PC-3 (cell line): ENCODE measurements at regions not wholly inside any gene's neighbourhood (a gene's known extent, or its start where the extent isn't known, plus 50 kb on each side); places are given as distances from the start of the nearest gene placed in this dataset.

Source experiments
- ATAC-seq: fragments of 200-7000 bp; cut with Tn5 transposase; 2 replicates; pipeline ENCODE4 v1.9.1; 2020; ENCODE audit warnings: mild to moderate bottlenecking, moderate library complexity
- BruUV-seq: library from RNA; stranded (reverse); fragments of 400-500 nt; replicated peaks from 2 replicates; lab custom pipeline; 2021; lab: Mats Ljungman, UMichigan
- CTCF ChIA-PET: fragments of 300-600 bp; sonication (Branson Sonifier 250); formaldehyde crosslinking; loops from one replicate; lab custom pipeline; 2022; ENCODE audit warnings: antibody characterized with exemption; lab: Charles Lee
- POLR2A ChIA-PET: fragments of 300-600 bp; sonication (Branson Sonifier 250); formaldehyde crosslinking; loops from one replicate; lab custom pipeline; 2022; ENCODE audit warnings: antibody characterized with exemption; ENCODE audit not compliant: unreplicated experiment; lab: Charles Lee
- DNase-seq: peaks from one replicate; pipeline ENCODE4 v3.0.0-alpha.2; 2015
- H2AFZ ChIP-seq: fragments of 300-600 bp; sonication (generic); 2 replicates; pipeline ENCODE4 v1.6.0; 2016; ENCODE audit warnings: antibody characterized with exemption, low read length
- H3F3A ChIP-seq: fragments of 300-600 bp; sonication (generic); one replicate; pipeline ENCODE4 v1.6.0; 2017; ENCODE audit warnings: antibody characterized with exemption, low read length, control low read depth, mild to moderate bottlenecking; ENCODE audit not compliant: unreplicated experiment
- H3K27ac ChIP-seq: fragments of 300-600 bp; sonication (generic); 2 replicates; pipeline ENCODE4 v1.5.1; 2016; ENCODE audit warnings: mild to moderate bottlenecking, low read length
- H3K27me3 ChIP-seq: fragments of 300-600 bp; sonication (generic); 2 replicates; pipeline ENCODE4 v1.6.1; 2016; ENCODE audit warnings: low read length, mixed read lengths
- H3K36me3 ChIP-seq: fragments of 300-600 bp; sonication (generic); 2 replicates; pipeline ENCODE4 v1.6.1; 2016; ENCODE audit warnings: low read depth, mixed run types, low read length, mixed read lengths
- H3K4me1 ChIP-seq: fragments of 300-600 bp; sonication (generic); 2 replicates; pipeline ENCODE4 v1.5.1; 2016; ENCODE audit warnings: low read length; ENCODE audit not compliant: insufficient read depth
- H3K4me2 ChIP-seq: fragments of 300-600 bp; sonication (generic); 2 replicates; pipeline ENCODE4 v1.6.0; 2016; ENCODE audit warnings: low read length
- H3K4me3 ChIP-seq: fragments of 300-600 bp; sonication (generic); 2 replicates; pipeline ENCODE4 v1.5.1; 2016; ENCODE audit warnings: mild to moderate bottlenecking, low read length, mixed read lengths
- H3K79me2 ChIP-seq: fragments of 300-600 bp; sonication (generic); 2 replicates; pipeline ENCODE4 v1.6.1; 2017; ENCODE audit warnings: low read length, mixed read lengths
- H3K9ac ChIP-seq: fragments of 300-600 bp; sonication (generic); 2 replicates; pipeline ENCODE4 v1.6.0; 2016; ENCODE audit warnings: mild to moderate bottlenecking, low read length
- H3K9me2 ChIP-seq: fragments of 300-600 bp; sonication (generic); replicated peaks from 2 replicates; pipeline ENCODE4 v1.6.1; 2016; ENCODE audit warnings: mixed run types, low read length, mixed read lengths
- H3K9me3 ChIP-seq: fragments of 300-600 bp; sonication (generic); 2 replicates; pipeline ENCODE4 v1.6.1; 2016; ENCODE audit warnings: low read length, mixed read lengths
- H4K20me1 ChIP-seq: fragments of 300-600 bp; sonication (generic); 2 replicates; pipeline ENCODE4 v1.6.1; 2016; ENCODE audit warnings: low read length, mixed read lengths
- CTCF ChIP-seq: fragments of 300-600 bp; sonication (generic); conservative IDR thresholded peaks from 2 replicates; pipeline ENCODE4 v1.5.1; 2017; ENCODE audit warnings: antibody characterized with exemption, low read depth, mild to moderate bottlenecking, low read length
- EZH2 ChIP-seq: fragments of 300-600 bp; sonication (generic); IDR thresholded peaks from one replicate; pipeline ENCODE4 v1.6.1; 2017; ENCODE audit warnings: antibody characterized with exemption, mild to moderate bottlenecking, low read length; ENCODE audit not compliant: unreplicated experiment
- EZH2phosphoT487 ChIP-seq: fragments of 300-600 bp; sonication (generic); IDR thresholded peaks from 2 replicates; pipeline ENCODE4 v1.6.1; 2018; ENCODE audit warnings: mild to moderate bottlenecking, antibody characterized with exemption, low read length, borderline replicate concordance
- intact Hi-C: fragments of 100-400 bp; cut with micrococcal nuclease; formaldehyde crosslinking; loops from 2 replicates; pipeline ENCODE4 v1.9.0; 2023

- no peaks in the 10 kb centered on the region for H3K27me3 ChIP-seq
- no peak overlapping the region for H3K9ac ChIP-seq
- TF ChIP-seq CTCF (no peak), EZH2 (no peak), EZH2phosphoT487 (no peak)
- no peaks in the 10 kb centered on the region for H3K9me3 ChIP-seq
- ChIA-PET CTCF (no interaction called here), POLR2A (interaction anchor here (0.6 kb wide), 1 partner anchor 1501 kb away, joined by 7 read pairs; no protein-coding TSS in a partner anchor)
- H3K27ac ChIP-seq: no peak overlapping the region
- H3K4me3 ChIP-seq: no peak overlapping the region
- intact Hi-C loops: no loop called here
- no peaks in the 10 kb centered on the region for H3K4me1 ChIP-seq
- no peaks in the 10 kb centered on the region for H3K36me3 ChIP-seq
- DNase-seq (no peak), ATAC-seq (no peak)
- H3K79me2 ChIP-seq: no peaks in the 10 kb centered on the region
- H3K9me2 ChIP-seq: no peaks in the 10 kb centered on the region
- no peaks in the 10 kb centered on the region for H4K20me1 ChIP-seq
- H3F3A ChIP-seq: no peaks in the 10 kb centered on the region
- H2AFZ ChIP-seq: no peak overlapping the region
- no TSS peak for BruUV-seq
- no peak overlapping the region for H3K4me2 ChIP-seq
Observed at GRCh38 chr12:85507456-85507855, 227.4 kb downstream of the ALX1 start.

DNA sequence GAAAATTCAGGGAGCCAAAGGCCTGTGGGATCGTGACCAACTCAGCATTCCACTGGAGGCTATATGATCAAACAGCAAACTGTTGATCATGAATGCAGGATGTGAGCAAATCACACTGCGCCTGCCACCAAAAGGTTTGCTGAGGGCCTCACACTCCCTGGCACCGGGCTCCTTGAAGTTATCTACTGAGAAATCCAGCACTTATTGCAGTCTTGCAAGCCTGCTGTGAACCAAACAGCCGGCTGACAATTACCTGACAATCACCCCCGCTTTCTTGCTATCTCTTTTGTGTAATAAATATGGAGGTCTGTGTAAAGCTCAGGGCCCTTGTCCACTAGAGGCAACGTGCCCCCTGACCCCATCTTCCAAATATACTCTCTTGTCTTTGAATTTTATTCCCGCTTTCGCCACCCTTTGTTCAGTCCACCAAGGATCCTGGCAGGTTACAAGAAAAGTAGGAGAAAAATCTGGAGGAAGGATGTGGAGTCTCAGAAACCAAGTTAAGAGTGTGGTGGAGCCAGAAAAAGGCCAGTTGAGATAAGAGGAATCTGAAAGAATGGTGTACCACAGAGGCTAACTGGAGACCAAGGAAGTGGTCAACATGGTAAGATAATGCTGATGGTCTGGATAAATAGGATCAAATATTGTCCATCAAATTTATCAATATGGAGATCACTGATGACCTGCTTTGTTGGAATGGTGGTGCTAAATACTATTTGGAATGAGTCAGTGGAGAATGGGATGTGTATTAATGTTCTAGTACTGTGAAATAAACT, 229.2 kb downstream of the ALX1 start:
- POLR2A ChIA-PET: no interaction called here
- no peak for ATAC-seq
- intact Hi-C loops: no loop called here
- H3K4me3 ChIP-seq: no peak overlapping the region
- no peak overlapping the region for H3K27ac ChIP-seq
- no peak overlapping the region for H2AFZ ChIP-seq
- TF ChIP-seq CTCF (no peak), EZH2phosphoT487 (no peak), EZH2 (no peak)
- H3K9me2 ChIP-seq: no peaks in the 10 kb centered on the region
- no peak overlapping the region for H3K4me2 ChIP-seq
- CTCF ChIA-PET: no interaction called here
- no peaks in the 10 kb centered on the region for H3K36me3 ChIP-seq
- no peaks in the 10 kb centered on the region for H3K4me1 ChIP-seq
- no peaks in the 10 kb centered on the region for H3K27me3 ChIP-seq
- no peaks in the 10 kb centered on the region for H3F3A ChIP-seq
- no peak for DNase-seq
- BruUV-seq: no TSS peak
- H3K9ac ChIP-seq: no peak overlapping the region
- no peaks in the 10 kb centered on the region for H3K9me3 ChIP-seq
- H3K79me2 ChIP-seq: no peaks in the 10 kb centered on the region
- no peaks in the 10 kb centered on the region for H4K20me1 ChIP-seq

DNA sequence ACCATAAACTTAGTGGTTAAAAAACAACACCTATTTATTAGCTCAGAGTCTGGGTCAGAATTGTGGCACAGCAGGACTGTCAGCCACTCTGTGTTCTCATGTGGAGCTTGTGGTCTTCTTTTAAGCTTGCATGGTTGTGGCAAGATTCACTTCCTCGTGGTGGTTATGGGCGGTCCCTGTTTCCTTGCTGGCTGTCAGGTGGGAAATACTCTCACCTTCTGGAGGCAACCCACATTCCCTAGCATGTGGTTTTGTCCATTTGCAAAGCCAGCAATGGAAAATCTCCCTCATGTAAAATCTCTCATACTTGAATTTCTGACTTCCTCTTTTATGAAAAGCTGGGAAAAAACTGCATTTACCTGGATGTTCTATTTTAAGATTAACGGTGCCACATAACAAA, 229.8 kb downstream of the ALX1 start:
- H3K79me2 ChIP-seq: no peaks in the 10 kb centered on the region
- no peak overlapping the region for H2AFZ ChIP-seq
- no peak overlapping the region for H3K4me3 ChIP-seq
- TF ChIP-seq CTCF (no peak), EZH2phosphoT487 (no peak), EZH2 (no peak)
- H3K4me2 ChIP-seq: no peak overlapping the region
- no peaks in the 10 kb centered on the region for H3F3A ChIP-seq
- H3K36me3 ChIP-seq: no peaks in the 10 kb centered on the region
- H3K9me2 ChIP-seq: no peaks in the 10 kb centered on the region
- no TSS peak for BruUV-seq
- H3K9me3 ChIP-seq: no peaks in the 10 kb centered on the region
- no peak for DNase-seq
- no peak overlapping the region for H3K27ac ChIP-seq
- intact Hi-C loops: no loop called here
- no peaks in the 10 kb centered on the region for H3K4me1 ChIP-seq
- no peak for ATAC-seq
- ChIA-PET POLR2A (no interaction called here), CTCF (no interaction called here)
- H4K20me1 ChIP-seq: no peaks in the 10 kb centered on the region
- H3K9ac ChIP-seq: no peak overlapping the region
- no peaks in the 10 kb centered on the region for H3K27me3 ChIP-seq
